ENCODE measurements at regions not wholly inside any gene's neighbourhood (a gene's known extent, or its start where the extent isn't known, plus 50 kb on each side); places are given as distances from the start of the nearest gene placed in this dataset.
A peak's percentile ranks its signal among the peaks of the same experiment; 100 is the strongest.

GRCh38 chr4:138401334-138401733, 159.2 kb upstream of the SLC7A11 start:
- Histone ChIP-seq H3K27ac (no peak overlapping the region), H3K4me1 (no peaks in the 10 kb centered on the region), H3K36me3 (no peaks in the 10 kb centered on the region), H3K9me3 (no peaks in the 10 kb centered on the region), H3K4me3 (no peak overlapping the region), H3K27me3 (ENCODE audit: low read depth) (no peaks in the 10 kb centered on the region)
- DNase-seq = no peak
- ATAC-seq = no peak
- no peak for TF ChIP-seq CTCF (IDR thresholded peaks at IDR 0.05)
- intact Hi-C loops (cut with DNase I) = no loop called here

GRCh38 chr4:138400543-138400942, 158.4 kb upstream of the SLC7A11 start:
- Histone ChIP-seq H3K4me3 (no peak overlapping the region), H3K27me3 (ENCODE audit: low read depth) (no peaks in the 10 kb centered on the region), H3K4me1 (no peaks in the 10 kb centered on the region), H3K27ac (no peak overlapping the region), H3K9me3 (no peaks in the 10 kb centered on the region), H3K36me3 (no peaks in the 10 kb centered on the region)
- intact Hi-C loops (cut with DNase I) = no loop called here
- no peak for ATAC-seq
- DNase-seq = no peak
- no peak for TF ChIP-seq CTCF (IDR thresholded peaks at IDR 0.05)

- DNase-seq (no peak), ATAC-seq (no peak)
- Histone ChIP-seq H3K27ac (no peak overlapping the region), H3K27me3 (ENCODE audit: low read depth) (no peaks in the 10 kb centered on the region), H3K4me3 (no peak overlapping the region), H3K36me3 (no peaks in the 10 kb centered on the region), H3K4me1 (no peaks in the 10 kb centered on the region), H3K9me3 (no peaks in the 10 kb centered on the region)
- no peak for TF ChIP-seq CTCF (IDR thresholded peaks at IDR 0.05)
- intact Hi-C loops (cut with DNase I) = no loop called here
Measured at GRCh38 chr4:138400066-138400465, 157.9 kb upstream of the SLC7A11 start.

- no peak overlapping the region for H3K4me3 ChIP-seq
- no peaks in the 10 kb centered on the region for H3K9me3 ChIP-seq
- no peaks in the 10 kb centered on the region for H3K4me1 ChIP-seq
- no peak for DNase-seq
- no peak overlapping the region for H3K27ac ChIP-seq
- H3K27me3 ChIP-seq (ENCODE audit: low read depth) = no peaks in the 10 kb centered on the region
- H3K36me3 ChIP-seq = no peaks in the 10 kb centered on the region
- intact Hi-C loops (cut with DNase I) = no loop called here
- ATAC-seq = no peak
- no peak for TF ChIP-seq CTCF (IDR thresholded peaks at IDR 0.05)
Measured at GRCh38 chr4:138399081-138399480, 156.9 kb upstream of the SLC7A11 start.

GRCh38 chr4:138398322-138398721, 156.2 kb upstream of the SLC7A11 start:
- H3K36me3 ChIP-seq = no peaks in the 10 kb centered on the region
- no peaks in the 10 kb centered on the region for H3K4me1 ChIP-seq
- no peak for TF ChIP-seq CTCF (IDR thresholded peaks at IDR 0.05)
- no peaks in the 10 kb centered on the region for H3K9me3 ChIP-seq
- ATAC-seq (peak; percentile 39 to 65), DNase-seq (no peak)
- no peak overlapping the region for H3K27ac ChIP-seq
- intact Hi-C loops (cut with DNase I) = no loop called here
- H3K27me3 ChIP-seq (ENCODE audit: low read depth) = no peaks in the 10 kb centered on the region
- H3K4me3 ChIP-seq = no peak overlapping the region

Measured in lower lobe of right lung (tissue), 2 donors.